Ovary (tissue), 7 donors: ENCODE measurements at regions not wholly inside any gene's neighbourhood (a gene's known extent, or its start where the extent isn't known, plus 50 kb on each side); places are given as distances from the start of the nearest gene placed in this dataset.

Experiments used
- DNase-seq, 5 donors: peaks; one replicate each; pipeline ENCODE4 v3.0.0-alpha.2; 2019 to 2020
- H3K27ac ChIP-seq, 2 donors: fragments of 200-600 bp; one replicate each; pipeline versions ENCODE4 v1.5.1 to v1.8.0; 2019 to 2022
- H3K27me3 ChIP-seq: fragments of 200-600 bp; one replicate; pipeline ENCODE4 v1.8.0; 2022
- H3K36me3 ChIP-seq: fragments of 200-600 bp; sonication (generic); one replicate; pipeline ENCODE4 v1.5.1; 2019
- H3K4me1 ChIP-seq: one replicate; pipeline ENCODE4 v1.8.1; 2013; ENCODE audit warnings: mild to moderate bottlenecking, moderate library complexity; ENCODE audit not compliant: insufficient read depth
- H3K4me3 ChIP-seq: fragments of 200-600 bp; sonication (generic); one replicate; pipeline ENCODE4 v1.5.1; 2017
- H3K9me3 ChIP-seq, 2 donors: fragments of 200-600 bp in 1 of 2; sonication (generic) in 1 of 2; one replicate each; pipeline versions ENCODE4 v1.5.1 to v1.8.1; 2013 to 2019; ENCODE audit warnings: mild to moderate bottlenecking in 1 of 2, moderate library complexity in 1 of 2
- CTCF ChIP-seq, 3 donors: fragments of 450-650 bp in 2 of 3; fragments of 200-600 bp in 1 of 3; IDR thresholded peaks; one replicate each; pipeline versions ENCODE4 v1.5.1 to v1.8.0; 2016 to 2022; ENCODE audit warnings: antibody characterized with exemption in 3 of 3, mild to moderate bottlenecking in 1 of 3
- EP300 ChIP-seq: sonication (generic); formaldehyde crosslinking; IDR thresholded peaks from one replicate; pipeline ENCODE4 v1.6.1; 2017; ENCODE audit warnings: antibody characterized with exemption
- POLR2A ChIP-seq: fragments of 450-650 bp; IDR thresholded peaks from one replicate; pipeline ENCODE4 v1.6.1; 2017; ENCODE audit warnings: antibody characterized with exemption, mild to moderate bottlenecking, moderate library complexity
- WGBS, 3 donors: extraction: QIAGEN DNeasy Blood & Tissue Kit in 1 of 3; methylation state at CpG; one replicate each; pipeline versions ENCODE4 v1.1.5 to v1.1.7; 2013 to 2017; 5-methylcytosine and 5-hydroxymethylcytosine counted together
- intact Hi-C, 4 donors: fragments of 100-400 bp; cut with DNase I; formaldehyde crosslinking; loops; one replicate each; pipeline versions ENCODE4 v1.11.0 to v1.15.1; 2022 to 2023
- donor health status: DM: no; HTN: no; CAD: no; lungs with moderate emphysema.
- donor health status: DM: no; HTN: no; CAD: no.
- donor health status: Bipolar disorder and iron deficiency.
- donor health status: DM: no; HTN: no; CAD: no.
- donor health status: DM: yes; HTN: yes; CAD: no.

GRCh38 chr3:175957427-175957826 is 1098.3 kb downstream of the NAALADL2 start:
- H3K27ac ChIP-seq = no peak overlapping the region
- no peak overlapping the region for H3K4me3 ChIP-seq
- intact Hi-C loops = no loop called here
- H3K27me3 ChIP-seq = no peaks in the 10 kb centered on the region
- H3K9me3 ChIP-seq = no peaks in the 10 kb centered on the region
- WGBS, 3 donors = 76 to 82% (median 77%) methylated on average over 1 of the region's 1 CpG
- no peaks in the 10 kb centered on the region for H3K36me3 ChIP-seq
- TF ChIP-seq CTCF (IDR thresholded peaks at IDR 0.05) (no peak), EP300 (no peak), POLR2A (no peak)
- no peak for DNase-seq
- H3K4me1 ChIP-seq = no peaks in the 10 kb centered on the region

GRCh38 chr3:175956964-175957363 is 1097.8 kb downstream of the NAALADL2 start:
- intact Hi-C loops = no loop called here
- no peaks in the 10 kb centered on the region for H3K9me3 ChIP-seq
- no peak overlapping the region for H3K4me3 ChIP-seq
- no peaks in the 10 kb centered on the region for H3K36me3 ChIP-seq
- DNase-seq = no peak
- H3K27me3 ChIP-seq = no peaks in the 10 kb centered on the region
- H3K4me1 ChIP-seq = no peaks in the 10 kb centered on the region
- H3K27ac ChIP-seq = no peak overlapping the region
- WGBS, 3 donors = 71 to 80% (median 76%) methylated on average over 3 of the region's 3 CpGs
- no peak for TF ChIP-seq EP300

- intact Hi-C loops = no loop called here
- TF ChIP-seq CTCF (IDR thresholded peaks at IDR 0.05) (no peak), POLR2A (no peak)
- Histone ChIP-seq H3K4me3 (no peak overlapping the region), H3K27ac (no peak overlapping the region), H3K36me3 (no peaks in the 10 kb centered on the region), H3K27me3 (no peaks in the 10 kb centered on the region), H3K4me1 (no peaks in the 10 kb centered on the region), H3K9me3 (no peaks in the 10 kb centered on the region)
- 56 to 73% (median 65%) methylated on average over 4 of the region's 4 CpGs for WGBS, 3 donors
- no peak for DNase-seq
Observed at GRCh38 chr3:175951047-175951694, 1092.0 kb downstream of the NAALADL2 start.

GRCh38 chr3:175948041-175948440 is 1088.9 kb downstream of the NAALADL2 start:
- Histone ChIP-seq H3K27me3 (no peaks in the 10 kb centered on the region), H3K4me1 (no peaks in the 10 kb centered on the region), H3K4me3 (no peak overlapping the region), H3K9me3 (no peaks in the 10 kb centered on the region), H3K36me3 (no peaks in the 10 kb centered on the region), H3K27ac (no peak overlapping the region)
- no peak for TF ChIP-seq EP300
- TF ChIP-seq CTCF (IDR thresholded peaks at IDR 0.05) = no peak
- no peak for TF ChIP-seq POLR2A
- 86 to 89% (median 87%) methylated on average over 3 of the region's 3 CpGs for WGBS, 3 donors
- no peak for DNase-seq
- intact Hi-C loops = no loop called here

GRCh38 chr3:175941352-175941751 is 1082.2 kb downstream of the NAALADL2 start:
- Histone ChIP-seq H3K4me1 (no peaks in the 10 kb centered on the region), H3K9me3 (no peaks in the 10 kb centered on the region), H3K27ac (no peak overlapping the region), H3K27me3 (no peaks in the 10 kb centered on the region), H3K4me3 (no peak overlapping the region), H3K36me3 (no peaks in the 10 kb centered on the region)
- intact Hi-C loops = no loop called here
- TF ChIP-seq CTCF (IDR thresholded peaks at IDR 0.05) = no peak
- TF ChIP-seq EP300 = no peak
- TF ChIP-seq POLR2A = no peak
- DNase-seq = no peak
